ENCODE measurements at regions not wholly inside any gene's neighbourhood (a gene's known extent, or its start where the extent isn't known, plus 50 kb on each side); places are given as distances from the start of the nearest gene placed in this dataset.

- ChIA-PET CTCF (no interaction called here), POLR2A (no interaction called here)
- Histone ChIP-seq H3K9me3 (ENCODE audit: control insufficient read depth, insufficient read depth, low read length) (peaks cover 59% of the 10 kb centered on the region), H3K4me3 (ENCODE audit: low read depth, low read length) (no peak overlapping the region), H3K27me3 (ENCODE audit: control insufficient read depth, insufficient read depth, low read length) (no peaks in the 10 kb centered on the region), H3K27ac (ENCODE audit: low read depth, low read length) (no peak overlapping the region)
- DNase-seq (ENCODE audit: low read depth, low spot score) = no peak
- no peak for TF ChIP-seq CTCF (IDR thresholded peaks at IDR 0.05; ENCODE audit: low read depth, low read length)
Measured at GRCh38 chr10:128687408-128687807, 561.2 kb upstream of the MKI67 start.

GRCh38 chr10:128687927-128688549, 561.8 kb upstream of the MKI67 start:
- ChIA-PET POLR2A (no interaction called here), CTCF (interaction anchor here (0.6 kb wide), 1 partner anchor 32 kb away, joined by 3 read pairs; no protein-coding TSS in a partner anchor)
- no peak overlapping the region for H3K4me3 ChIP-seq (ENCODE audit: low read depth, low read length)
- no peaks in the 10 kb centered on the region for H3K27me3 ChIP-seq (ENCODE audit: control insufficient read depth, insufficient read depth, low read length)
- no peak overlapping the region for H3K27ac ChIP-seq (ENCODE audit: low read depth, low read length)
- no peak for TF ChIP-seq CTCF (IDR thresholded peaks at IDR 0.05; ENCODE audit: low read depth, low read length)
- no peak for DNase-seq (ENCODE audit: low read depth, low spot score)
- H3K9me3 ChIP-seq (ENCODE audit: control insufficient read depth, insufficient read depth, low read length) = peaks cover 62% of the 10 kb centered on the region

DNA sequence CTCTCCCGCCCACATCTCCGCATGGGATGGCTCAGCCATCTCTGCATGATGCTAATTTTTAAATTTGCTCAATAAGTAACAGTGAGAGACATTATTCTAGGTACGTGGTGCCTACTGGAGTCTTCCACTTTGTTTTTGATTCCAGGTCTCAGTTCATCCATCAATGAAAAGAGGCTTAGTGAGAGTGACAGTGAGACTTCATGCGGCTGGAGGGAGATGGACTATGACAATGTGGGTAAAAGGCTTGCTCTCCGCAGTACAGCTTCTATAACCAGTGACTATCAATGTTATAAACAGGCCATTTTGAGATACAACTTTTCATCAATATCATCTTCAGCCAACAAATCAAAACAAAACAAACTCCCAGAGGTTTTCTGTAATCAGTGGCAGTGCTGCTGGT, 563.4 kb upstream of the MKI67 start:
- POLR2A ChIA-PET = no interaction called here
- H3K27me3 ChIP-seq (ENCODE audit: control insufficient read depth, insufficient read depth, low read length) = no peaks in the 10 kb centered on the region
- H3K9me3 ChIP-seq (ENCODE audit: control insufficient read depth, insufficient read depth, low read length) = peaks cover 69% of the 10 kb centered on the region
- H3K27ac ChIP-seq (ENCODE audit: low read depth, low read length) = no peak overlapping the region
- no peak overlapping the region for H3K4me3 ChIP-seq (ENCODE audit: low read depth, low read length)
- no peak for DNase-seq (ENCODE audit: low read depth, low spot score)
- CTCF ChIA-PET = no interaction called here
- TF ChIP-seq CTCF (IDR thresholded peaks at IDR 0.05; ENCODE audit: low read depth, low read length) = no peak

DNA sequence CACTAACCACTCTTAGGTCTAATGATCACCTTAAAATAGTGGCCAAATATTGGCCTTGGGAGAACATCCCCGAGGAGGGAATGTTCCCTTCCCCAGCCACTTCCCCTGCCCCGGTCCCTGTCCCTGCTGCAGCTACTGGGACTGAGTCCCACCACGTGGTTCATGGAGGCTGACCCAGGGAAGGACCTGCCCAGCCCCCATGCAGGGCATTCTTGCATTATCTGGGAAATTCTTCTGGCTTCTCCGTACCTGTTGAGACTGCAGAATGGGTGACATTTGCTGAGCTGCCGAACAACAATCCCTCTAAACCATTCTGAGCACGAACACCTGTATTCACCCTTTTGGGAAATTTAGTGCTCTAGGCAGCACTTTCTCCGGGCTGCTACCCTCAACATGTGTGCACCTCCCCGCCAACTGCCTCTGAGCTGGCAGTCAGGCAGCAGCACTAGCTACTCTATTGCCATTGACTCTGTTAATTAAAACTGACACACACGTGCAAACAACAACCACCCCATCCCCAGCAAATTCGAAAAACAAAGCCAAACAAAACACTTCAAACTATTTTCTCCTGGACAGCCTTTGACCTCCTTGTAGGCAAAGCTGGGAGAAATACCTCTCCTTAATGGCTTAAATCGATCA, 567.4 kb upstream of the MKI67 start:
- TF ChIP-seq CTCF (IDR thresholded peaks at IDR 0.05; ENCODE audit: low read depth, low read length) = no peak
- H3K9me3 ChIP-seq (ENCODE audit: control insufficient read depth, insufficient read depth, low read length) = peaks cover 63% of the 10 kb centered on the region
- H3K4me3 ChIP-seq (ENCODE audit: low read depth, low read length) = no peak overlapping the region
- no peaks in the 10 kb centered on the region for H3K27me3 ChIP-seq (ENCODE audit: control insufficient read depth, insufficient read depth, low read length)
- H3K27ac ChIP-seq (ENCODE audit: low read depth, low read length) = no peak overlapping the region
- ChIA-PET POLR2A (no interaction called here), CTCF (no interaction called here)
- DNase-seq (ENCODE audit: low read depth, low spot score) = no peak

- no peak for TF ChIP-seq CTCF (IDR thresholded peaks at IDR 0.05; ENCODE audit: low read depth, low read length)
- CTCF ChIA-PET = no interaction called here
Measured at GRCh38 chr10:128694168-128694850, 568.1 kb upstream of the MKI67 start.

More at GRCh38 chr10:128694168-128694850, 568.1 kb upstream of the MKI67 start:
- no peak for DNase-seq (ENCODE audit: low read depth, low spot score)
- H3K27me3 ChIP-seq (ENCODE audit: control insufficient read depth, insufficient read depth, low read length) = no peaks in the 10 kb centered on the region
- peaks cover 61% of the 10 kb centered on the region for H3K9me3 ChIP-seq (ENCODE audit: control insufficient read depth, insufficient read depth, low read length)
- H3K4me3 ChIP-seq (ENCODE audit: low read depth, low read length) = no peak overlapping the region
- H3K27ac ChIP-seq (ENCODE audit: low read depth, low read length) = no peak overlapping the region
- POLR2A ChIA-PET = no interaction called here
